Activated CD8-positive, alpha-beta T cell treated with anti-CD3 and anti-CD28 coated beads for 36 hours (primary cell): ENCODE measurements at regions not wholly inside any gene's neighbourhood (a gene's known extent, or its start where the extent isn't known, plus 50 kb on each side); places are given as distances from the start of the nearest gene placed in this dataset.
"Not testable (repeated sequence)": the region's sequence is repeated elsewhere in the genome, so short reads cannot be mapped to it uniquely, and the experiment has no call there.

Source experiments
- ATAC-seq: fragments of 200-7000 bp; cut with Tn5 transposase; one replicate; pipeline ENCODE4 v1.10.0; 2021; ENCODE audit warnings: mild to moderate bottlenecking, moderate library complexity
- CTCF ChIA-PET: fragments of 350-600 bp; sonication (Branson Sonifier 250); formaldehyde crosslinking; loops from one replicate; lab custom pipeline; 2021; ENCODE audit warnings: antibody characterized with exemption; lab: Charles Lee
- POLR2A ChIA-PET: fragments of 350-600 bp; sonication (Branson Sonifier 250); formaldehyde crosslinking; loops from one replicate; lab custom pipeline; 2021; ENCODE audit warnings: antibody characterized with exemption; lab: Charles Lee
- DNase-seq: peaks from one replicate; pipeline ENCODE4 v3.0.0-alpha.2; 2020
- H3K27ac Mint-ChIP-seq: one replicate; pipeline ENCODE4 v1.8.0; 2021; ENCODE audit warnings: mild to moderate bottlenecking, mixed read lengths
- H3K27me3 Mint-ChIP-seq: one replicate; pipeline ENCODE4 v1.8.0; 2021; ENCODE audit warnings: mixed read lengths
- H3K36me3 Mint-ChIP-seq: one replicate; pipeline ENCODE4 v1.8.0; 2021; ENCODE audit warnings: low read depth, mixed read lengths
- H3K4me1 Mint-ChIP-seq: one replicate; pipeline ENCODE4 v1.8.0; 2021; ENCODE audit warnings: low read depth, mixed read lengths
- H3K4me3 Mint-ChIP-seq: one replicate; pipeline ENCODE4 v1.8.0; 2021; ENCODE audit warnings: mild to moderate bottlenecking, moderate library complexity, mixed read lengths
- H3K9me3 Mint-ChIP-seq: one replicate; pipeline ENCODE4 v1.8.0; 2021; ENCODE audit warnings: mixed read lengths
- intact Hi-C: fragments of 100-400 bp; cut with micrococcal nuclease; formaldehyde crosslinking; loops from one replicate; pipeline ENCODE4 v1.10.0; 2022
- TF ChIP-seq, protein P1 (sequence below): fragments of 200-600 bp; IDR thresholded peaks from one replicate; pipeline ENCODE4 v1.8.0; 2022; ENCODE audit warnings: antibody characterized with exemption, mild to moderate bottlenecking

DNA sequence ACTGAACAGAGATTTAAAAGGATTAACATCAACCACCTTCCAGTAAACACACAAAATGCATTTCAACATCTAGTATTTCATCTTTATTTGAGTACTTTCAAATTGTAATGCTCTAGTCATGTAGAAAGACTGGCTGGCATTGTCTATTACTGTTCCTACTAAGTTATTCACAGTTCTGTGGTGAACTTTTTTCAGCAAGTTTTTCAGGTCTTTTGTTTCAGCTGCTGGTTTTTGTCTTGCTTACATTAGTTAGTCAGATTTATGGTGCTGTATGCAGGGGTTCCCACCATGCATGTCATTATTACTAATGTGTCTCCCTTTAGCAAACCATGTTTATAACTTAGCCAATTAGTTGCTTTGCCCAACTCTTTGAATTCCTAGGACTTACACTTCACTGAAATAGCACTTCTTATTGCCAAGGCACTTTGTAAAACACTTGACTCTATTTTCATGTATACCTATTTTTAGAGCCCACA is 253.4 kb upstream of the KITLG start:
- Mint-ChIP-seq H3K36me3 (no peaks in the 10 kb centered on the region), H3K9me3 (no peaks in the 10 kb centered on the region), H3K27me3 (no peaks in the 10 kb centered on the region), H3K4me1 (no peaks in the 10 kb centered on the region), H3K4me3 (no peak overlapping the region), H3K27ac (no peak overlapping the region)
- CTCF ChIA-PET, result no interaction called here
- TF ChIP-seq, protein P1, sequence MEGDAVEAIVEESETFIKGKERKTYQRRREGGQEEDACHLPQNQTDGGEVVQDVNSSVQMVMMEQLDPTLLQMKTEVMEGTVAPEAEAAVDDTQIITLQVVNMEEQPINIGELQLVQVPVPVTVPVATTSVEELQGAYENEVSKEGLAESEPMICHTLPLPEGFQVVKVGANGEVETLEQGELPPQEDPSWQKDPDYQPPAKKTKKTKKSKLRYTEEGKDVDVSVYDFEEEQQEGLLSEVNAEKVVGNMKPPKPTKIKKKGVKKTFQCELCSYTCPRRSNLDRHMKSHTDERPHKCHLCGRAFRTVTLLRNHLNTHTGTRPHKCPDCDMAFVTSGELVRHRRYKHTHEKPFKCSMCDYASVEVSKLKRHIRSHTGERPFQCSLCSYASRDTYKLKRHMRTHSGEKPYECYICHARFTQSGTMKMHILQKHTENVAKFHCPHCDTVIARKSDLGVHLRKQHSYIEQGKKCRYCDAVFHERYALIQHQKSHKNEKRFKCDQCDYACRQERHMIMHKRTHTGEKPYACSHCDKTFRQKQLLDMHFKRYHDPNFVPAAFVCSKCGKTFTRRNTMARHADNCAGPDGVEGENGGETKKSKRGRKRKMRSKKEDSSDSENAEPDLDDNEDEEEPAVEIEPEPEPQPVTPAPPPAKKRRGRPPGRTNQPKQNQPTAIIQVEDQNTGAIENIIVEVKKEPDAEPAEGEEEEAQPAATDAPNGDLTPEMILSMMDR, result no peak
- no peak for DNase-seq
- POLR2A ChIA-PET, result no interaction called here
- ATAC-seq, result no peak
- intact Hi-C loops, result no loop called here

DNA sequence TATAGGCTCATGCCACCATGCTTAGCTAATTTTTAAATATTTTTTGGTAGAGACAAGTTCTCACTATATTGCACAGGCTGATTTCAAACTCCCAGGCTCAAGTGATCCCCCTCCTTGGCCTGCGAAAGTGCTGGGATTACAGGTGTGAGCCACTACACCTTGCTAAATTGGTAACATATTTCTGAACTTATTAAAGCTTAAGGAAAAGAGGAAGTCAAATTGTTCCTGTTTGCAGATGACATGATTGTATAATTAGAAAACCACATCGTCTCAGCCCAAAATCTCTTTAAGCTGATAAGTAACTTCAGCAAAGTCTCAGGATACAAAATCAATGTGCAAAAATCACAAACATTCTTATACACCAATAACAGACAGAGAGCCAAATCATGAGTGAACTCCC is 248.3 kb upstream of the KITLG start:
- POLR2A ChIA-PET, H3K27me3 Mint-ChIP-seq, ATAC-seq, H3K4me3 Mint-ChIP-seq, CTCF ChIA-PET, H3K36me3 Mint-ChIP-seq, intact Hi-C loops, DNase-seq, H3K27ac Mint-ChIP-seq, H3K4me1 Mint-ChIP-seq, H3K9me3 Mint-ChIP-seq: not testable (repeated sequence)

DNA sequence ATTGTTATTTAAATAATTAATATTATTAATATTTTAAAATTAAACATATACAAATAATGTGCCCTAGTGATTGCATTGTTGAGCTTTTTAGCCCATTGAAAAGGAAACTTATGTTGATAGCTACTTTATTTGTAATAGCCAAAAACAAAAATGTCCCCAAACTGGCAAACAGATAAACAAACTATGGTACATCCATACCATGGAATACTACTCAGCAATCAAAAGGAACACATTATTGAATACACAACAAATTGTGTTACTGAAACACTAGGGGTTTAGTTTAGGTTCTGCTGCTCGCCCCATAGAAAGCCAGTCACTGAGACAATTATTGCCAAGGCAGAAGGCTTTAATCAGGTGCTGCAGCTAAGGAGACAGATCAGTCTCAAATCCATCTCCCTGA is 239.7 kb upstream of the KITLG start:
- H3K36me3 Mint-ChIP-seq, result no peaks in the 10 kb centered on the region
- H3K4me3 Mint-ChIP-seq, result no peak overlapping the region
- TF ChIP-seq, protein P1, result no peak
- peaks cover 4% of the 10 kb centered on the region for H3K9me3 Mint-ChIP-seq
- ChIA-PET CTCF (no interaction called here), POLR2A (no interaction called here)
- intact Hi-C loops, result no loop called here
- no peak overlapping the region for H3K27ac Mint-ChIP-seq
- DNase-seq (no peak), ATAC-seq (no peak)
- no peaks in the 10 kb centered on the region for H3K4me1 Mint-ChIP-seq
- no peaks in the 10 kb centered on the region for H3K27me3 Mint-ChIP-seq

DNA sequence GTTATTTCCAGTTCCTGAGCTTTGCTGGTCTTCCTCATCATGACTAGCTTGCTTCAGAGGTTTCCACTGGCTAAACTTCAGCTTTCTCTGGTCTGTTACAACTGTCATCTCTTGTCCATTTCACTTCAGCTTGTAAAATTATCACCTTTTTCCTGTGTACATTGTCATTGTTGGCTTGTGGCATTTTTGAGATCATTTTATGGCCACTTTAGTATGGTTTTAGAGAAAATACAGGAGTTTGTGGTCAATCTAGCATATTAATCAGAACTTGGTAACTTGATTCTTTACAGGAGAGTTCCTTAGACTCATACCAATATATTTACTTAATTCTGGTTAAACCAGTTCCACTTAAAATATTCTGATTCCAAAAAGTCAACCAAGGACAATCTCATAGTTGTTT is 235.9 kb upstream of the KITLG start:
- peaks cover 4% of the 10 kb centered on the region for H3K9me3 Mint-ChIP-seq

DNA sequence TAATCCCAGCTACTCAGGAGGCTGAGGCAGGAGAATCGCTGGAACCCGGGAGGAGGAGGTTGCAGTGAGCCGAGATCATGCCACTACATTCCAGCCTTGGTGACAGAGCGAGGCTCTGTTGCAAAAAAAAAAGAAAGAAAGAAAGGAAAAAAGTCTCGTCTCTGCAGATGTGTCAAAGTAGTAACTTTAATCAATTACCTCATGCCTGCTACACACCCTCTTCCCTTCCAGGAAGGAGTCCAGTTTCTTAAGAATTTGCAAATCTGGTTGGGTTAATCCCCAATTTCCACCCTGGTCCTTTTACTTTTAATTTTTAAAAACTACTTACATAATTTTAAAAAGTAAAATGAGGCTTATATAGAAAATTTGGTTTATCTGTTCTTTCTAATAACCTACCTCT is 234.5 kb upstream of the KITLG start:
- intact Hi-C loops, result no loop called here
- H3K36me3 Mint-ChIP-seq, result no peaks in the 10 kb centered on the region
- H3K4me1 Mint-ChIP-seq, result no peaks in the 10 kb centered on the region
- H3K27ac Mint-ChIP-seq, result no peak overlapping the region
- TF ChIP-seq, protein P1, result no peak
- CTCF ChIA-PET, result no interaction called here
- DNase-seq (no peak), ATAC-seq (no peak)
- no peaks in the 10 kb centered on the region for H3K9me3 Mint-ChIP-seq
- POLR2A ChIA-PET, result no interaction called here
- H3K27me3 Mint-ChIP-seq, result no peaks in the 10 kb centered on the region
- H3K4me3 Mint-ChIP-seq, result no peak overlapping the region

More for the DNA sequence above, 235.9 kb upstream of the KITLG start:
- no peak for DNase-seq
- intact Hi-C loops, result no loop called here
- no peaks in the 10 kb centered on the region for H3K36me3 Mint-ChIP-seq
- no peak overlapping the region for H3K27ac Mint-ChIP-seq
- no peaks in the 10 kb centered on the region for H3K4me1 Mint-ChIP-seq
- CTCF ChIA-PET, result no interaction called here
- POLR2A ChIA-PET, result no interaction called here
- TF ChIP-seq, protein P1, result no peak
- H3K27me3 Mint-ChIP-seq, result no peaks in the 10 kb centered on the region
- no peak overlapping the region for H3K4me3 Mint-ChIP-seq
- ATAC-seq, result no peak

DNA sequence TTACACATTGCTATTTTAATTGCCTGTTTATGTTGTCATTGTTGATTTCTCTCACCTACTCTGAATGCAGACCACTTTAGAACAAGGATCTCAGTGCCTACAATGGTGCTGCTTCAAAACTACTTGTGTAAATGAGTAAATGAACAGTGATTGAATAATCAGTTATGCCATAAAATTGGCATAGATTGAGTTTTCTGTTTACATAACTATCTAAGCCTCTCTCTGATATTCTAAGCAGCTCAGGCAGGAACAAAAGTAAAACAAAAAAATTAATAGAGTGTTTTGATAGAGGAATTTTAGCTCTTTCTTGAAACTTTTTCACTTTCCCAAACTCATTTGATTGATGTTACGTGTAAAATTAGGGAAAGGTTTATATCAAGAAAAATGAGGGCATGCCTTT is 232.3 kb upstream of the KITLG start:
- TF ChIP-seq, protein P1, result no peak
- CTCF ChIA-PET, result interaction anchor here (1.2 kb wide), 1 partner anchor 10 kb away, joined by 3 read pairs; no protein-coding TSS in a partner anchor
- ATAC-seq (no peak), DNase-seq (no peak)
- no peaks in the 10 kb centered on the region for H3K27me3 Mint-ChIP-seq
- POLR2A ChIA-PET, result no interaction called here
- intact Hi-C loops, result no loop called here
- H3K4me1 Mint-ChIP-seq, result no peaks in the 10 kb centered on the region
- no peaks in the 10 kb centered on the region for H3K36me3 Mint-ChIP-seq
- H3K9me3 Mint-ChIP-seq, result no peaks in the 10 kb centered on the region
- no peak overlapping the region for H3K27ac Mint-ChIP-seq
- H3K4me3 Mint-ChIP-seq, result no peak overlapping the region
